MM.1S (cell line): ENCODE measurements at regions not wholly inside any gene's neighbourhood (a gene's known extent, or its start where the extent isn't known, plus 50 kb on each side); places are given as distances from the start of the nearest gene placed in this dataset.

Source experiments
- DNase-seq: peaks from one replicate; pipeline ENCODE4 v3.0.0-alpha.2; 2015
- H2AFZ ChIP-seq: fragments of 300-600 bp; sonication (generic); 2 replicates; pipeline ENCODE4 v1.6.0; 2016; ENCODE audit warnings: antibody characterized with exemption, low read length
- H3F3A ChIP-seq: fragments of 300-600 bp; sonication (generic); 2 replicates; pipeline ENCODE4 v1.6.1; 2016; ENCODE audit warnings: mild to moderate bottlenecking, antibody characterized with exemption, low read length, moderate library complexity, mixed read lengths; ENCODE audit not compliant: insufficient read depth
- H3K27ac ChIP-seq: fragments of 300-600 bp; sonication (generic); 2 replicates; pipeline ENCODE4 v1.5.1; 2016; ENCODE audit warnings: mild to moderate bottlenecking, low read length
- H3K27me3 ChIP-seq: fragments of 300-600 bp; sonication (generic); replicated peaks from 2 replicates; pipeline ENCODE4 v1.6.0; 2016; ENCODE audit warnings: low read length; ENCODE audit not compliant: insufficient read depth
- H3K36me3 ChIP-seq: fragments of 300-600 bp; sonication (generic); replicated peaks from 2 replicates; pipeline ENCODE4 v1.6.1; 2016; ENCODE audit warnings: mild to moderate bottlenecking, low read length, mixed read lengths; ENCODE audit not compliant: insufficient read depth
- H3K4me1 ChIP-seq: fragments of 300-600 bp; sonication (generic); 2 replicates; pipeline ENCODE4 v1.6.1; 2016; ENCODE audit warnings: low read length, mixed read lengths
- H3K4me2 ChIP-seq: fragments of 300-600 bp; sonication (generic); 2 replicates; pipeline ENCODE4 v1.6.0; 2016; ENCODE audit warnings: low read depth, low read length
- H3K4me3 ChIP-seq: fragments of 300-600 bp; sonication (generic); 2 replicates; pipeline ENCODE4 v1.5.1; 2016; ENCODE audit warnings: low read length, mixed read lengths
- H3K79me2 ChIP-seq: fragments of 300-600 bp; sonication (generic); 2 replicates; pipeline ENCODE4 v1.6.1; 2016; ENCODE audit warnings: mixed run types, low read length, mixed read lengths
- H3K9ac ChIP-seq: fragments of 300-600 bp; sonication (generic); 2 replicates; pipeline ENCODE4 v1.6.1; 2016; ENCODE audit warnings: low read length, mixed read lengths
- H3K9me2 ChIP-seq: fragments of 300-600 bp; sonication (generic); replicated peaks from 2 replicates; pipeline ENCODE4 v1.6.1; 2016; ENCODE audit warnings: mild to moderate bottlenecking, low read length, mixed read lengths; ENCODE audit not compliant: insufficient read depth
- H3K9me3 ChIP-seq: fragments of 300-600 bp; sonication (generic); replicated peaks from 2 replicates; pipeline ENCODE4 v1.6.1; 2016; ENCODE audit warnings: mild to moderate bottlenecking, low read length, mixed read lengths; ENCODE audit not compliant: insufficient read depth
- H4K20me1 ChIP-seq: fragments of 300-600 bp; sonication (generic); 2 replicates; pipeline ENCODE4 v1.6.1; 2016; ENCODE audit warnings: mild to moderate bottlenecking, low read length, moderate library complexity, mixed read lengths; ENCODE audit not compliant: insufficient read depth
- CTCF ChIP-seq: fragments of 300-600 bp; sonication (generic); IDR thresholded peaks from 2 replicates; pipeline ENCODE4 v1.5.1; 2016; ENCODE audit warnings: antibody characterized with exemption, low read length, mixed read lengths
- EZH2 ChIP-seq: fragments of 300-600 bp; sonication (generic); optimal IDR thresholded peaks from 2 replicates; pipeline ENCODE3; 2017; ENCODE audit warnings: low read depth, mild to moderate bottlenecking, antibody characterized with exemption, low read length, mixed read lengths
- EZH2phosphoT487 ChIP-seq: fragments of 300-600 bp; sonication (generic); IDR thresholded peaks from 2 replicates; pipeline ENCODE4 v1.6.1; 2018; ENCODE audit warnings: antibody characterized with exemption, low read length

DNA sequence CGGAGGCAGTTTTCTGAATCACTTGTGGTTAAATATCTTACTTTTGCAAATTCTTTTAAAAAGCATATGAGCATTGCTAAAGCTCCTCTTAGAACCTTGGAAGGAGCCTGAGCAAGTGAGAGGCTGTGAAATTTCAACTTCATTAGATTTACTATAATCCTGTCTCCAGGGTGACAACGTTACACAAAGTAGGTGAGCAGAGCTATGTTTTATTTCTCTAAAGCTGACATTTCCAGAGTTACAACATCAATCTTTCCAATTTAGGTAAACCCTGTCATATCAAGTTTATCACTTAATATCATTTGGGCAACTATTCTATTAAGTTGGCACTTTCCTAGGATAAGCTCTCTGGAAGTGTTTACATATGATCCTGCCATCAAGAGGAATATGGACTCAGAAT is 544.9 kb upstream of the CBLB start:
- H3K79me2 ChIP-seq = no peaks in the 10 kb centered on the region
- TF ChIP-seq EZH2phosphoT487 = no peak
- TF ChIP-seq EZH2 = no peak
- TF ChIP-seq CTCF = no peak
- no peaks in the 10 kb centered on the region for H3F3A ChIP-seq
- no peaks in the 10 kb centered on the region for H3K36me3 ChIP-seq
- no peak overlapping the region for H3K4me3 ChIP-seq
- H3K9me2 ChIP-seq = no peaks in the 10 kb centered on the region
- H2AFZ ChIP-seq = no peak overlapping the region
- H3K9me3 ChIP-seq = no peaks in the 10 kb centered on the region
- H3K4me1 ChIP-seq = no peaks in the 10 kb centered on the region
- no peak overlapping the region for H3K4me2 ChIP-seq
- no peak for DNase-seq
- no peak overlapping the region for H3K9ac ChIP-seq
- H4K20me1 ChIP-seq = no peaks in the 10 kb centered on the region
- H3K27ac ChIP-seq = no peak overlapping the region
- no peaks in the 10 kb centered on the region for H3K27me3 ChIP-seq

DNA sequence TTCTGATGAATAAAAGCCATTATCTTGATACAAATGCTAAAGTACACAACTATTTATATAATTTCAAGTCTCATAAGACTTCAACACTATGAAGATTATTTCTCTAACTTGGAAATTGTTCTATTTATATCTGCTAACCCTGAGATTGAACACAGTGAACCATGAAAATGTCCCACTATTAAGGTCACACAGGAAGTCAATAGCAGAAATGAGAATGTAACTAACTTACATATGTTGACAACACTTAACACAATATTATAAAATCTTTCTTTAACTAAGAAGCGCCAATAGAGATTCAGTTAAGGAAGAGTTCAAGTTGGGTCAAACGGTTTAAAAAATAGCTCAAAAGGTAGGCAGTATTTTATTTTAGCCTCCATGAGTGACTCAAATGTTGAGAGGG is 551.8 kb upstream of the CBLB start:
- Histone ChIP-seq H3K9me2 (no peaks in the 10 kb centered on the region), H3K27ac (no peak overlapping the region), H3K27me3 (no peaks in the 10 kb centered on the region), H3F3A (no peaks in the 10 kb centered on the region), H3K9me3 (no peaks in the 10 kb centered on the region), H3K4me1 (no peaks in the 10 kb centered on the region), H3K36me3 (no peaks in the 10 kb centered on the region), H2AFZ (no peak overlapping the region), H4K20me1 (no peaks in the 10 kb centered on the region), H3K4me2 (no peak overlapping the region), H3K4me3 (no peak overlapping the region), H3K9ac (no peak overlapping the region), H3K79me2 (no peaks in the 10 kb centered on the region)
- no peak for TF ChIP-seq EZH2
- no peak for TF ChIP-seq CTCF
- no peak for TF ChIP-seq EZH2phosphoT487
- no peak for DNase-seq

DNA sequence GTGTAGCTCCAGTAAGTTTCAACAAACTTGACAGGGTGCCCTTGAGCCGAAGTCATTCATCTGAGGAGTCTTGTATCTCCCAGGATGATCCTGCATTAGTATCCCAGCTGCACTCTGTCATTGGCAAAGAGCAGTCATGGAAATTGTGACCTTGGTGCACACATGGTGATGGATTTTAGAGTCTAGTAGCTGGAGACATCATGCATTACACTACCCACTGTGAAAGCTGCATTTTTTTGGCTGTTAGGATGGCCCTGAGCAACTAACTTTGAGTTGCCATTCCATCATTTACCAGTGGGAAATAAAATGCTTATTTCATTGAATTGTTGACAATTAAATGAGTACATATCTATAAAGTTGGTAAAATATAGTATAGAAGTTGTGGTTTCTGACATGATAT is 552.6 kb upstream of the CBLB start:
- no peaks in the 10 kb centered on the region for H3K4me1 ChIP-seq
- H3K4me2 ChIP-seq = no peak overlapping the region
- H3F3A ChIP-seq = no peaks in the 10 kb centered on the region
- H3K9me3 ChIP-seq = no peaks in the 10 kb centered on the region
- no peaks in the 10 kb centered on the region for H4K20me1 ChIP-seq
- H3K9ac ChIP-seq = no peak overlapping the region
- no peak for TF ChIP-seq CTCF
- H3K4me3 ChIP-seq = no peak overlapping the region
- H3K79me2 ChIP-seq = no peaks in the 10 kb centered on the region
- H3K27me3 ChIP-seq = no peaks in the 10 kb centered on the region
- H3K36me3 ChIP-seq = no peaks in the 10 kb centered on the region
- H2AFZ ChIP-seq = no peak overlapping the region
- no peaks in the 10 kb centered on the region for H3K9me2 ChIP-seq
- no peak overlapping the region for H3K27ac ChIP-seq
- no peak for DNase-seq

- no peaks in the 10 kb centered on the region for H3K4me1 ChIP-seq
- DNase-seq = no peak
Measured at GRCh38 chr3:106421909-106422308, 553.1 kb upstream of the CBLB start.

More at GRCh38 chr3:106421909-106422308, 553.1 kb upstream of the CBLB start:
- Histone ChIP-seq H3F3A (no peaks in the 10 kb centered on the region), H3K36me3 (no peaks in the 10 kb centered on the region), H3K4me2 (no peak overlapping the region), H4K20me1 (no peaks in the 10 kb centered on the region), H3K4me3 (no peak overlapping the region), H3K27me3 (no peaks in the 10 kb centered on the region), H3K79me2 (no peaks in the 10 kb centered on the region), H3K27ac (no peak overlapping the region), H3K9ac (no peak overlapping the region), H3K9me2 (no peaks in the 10 kb centered on the region), H3K9me3 (no peaks in the 10 kb centered on the region), H2AFZ (no peak overlapping the region)
- no peak for TF ChIP-seq EZH2
- no peak for TF ChIP-seq CTCF
- TF ChIP-seq EZH2phosphoT487 = no peak
